SK-N-SH (cell line): ENCODE measurements at regions not wholly inside any gene's neighbourhood (a gene's known extent, or its start where the extent isn't known, plus 50 kb on each side); places are given as distances from the start of the nearest gene placed in this dataset.

Source experiments
- CTCF ChIA-PET: fragments of 300-600, 350-600 bp; formaldehyde crosslinking; extraction: SDS; loops from one replicate; lab custom pipeline; 2021; lab: Yijun Ruan, JAX
- POLR2A ChIA-PET: fragments of 350-600 bp; sonication (Branson Sonifier 250); formaldehyde crosslinking; extraction: SDS; loops from one replicate; lab custom pipeline; 2020; ENCODE audit warnings: antibody characterized with exemption, inconsistent platforms; lab: Yijun Ruan, JAX
- DNase-seq: peaks from one replicate; pipeline ENCODE4 v3.0.0; 2012
- H2AFZ ChIP-seq: fragments of 200-600 bp; sonication (generic); 2 replicates; pipeline ENCODE4 v1.8.1; 2016; ENCODE audit warnings: antibody characterized with exemption, mild to moderate bottlenecking, low read depth
- H3F3A ChIP-seq: fragments of 200-600 bp; sonication (generic); replicated peaks from 2 replicates; pipeline ENCODE3; 2016; ENCODE audit warnings: antibody characterized with exemption, mild to moderate bottlenecking; ENCODE audit not compliant: insufficient read depth
- H3K27ac ChIP-seq, 2 experiments: fragments of 200-500 bp in 1 of 2; fragments of 200-600 bp in 1 of 2; sonication (Bioruptor generic) in 1 of 2; sonication (generic), shearing (Covaris generic) in 1 of 2; 2 replicates each; pipeline versions ENCODE4 v1.5.1 to v1.6.1; 2014 to 2016; ENCODE audit warnings: low read depth in 2 of 2, inconsistent platforms in 1 of 2, low read length in 1 of 2, mild to moderate bottlenecking in 1 of 2, mixed read lengths in 1 of 2
- H3K27me3 ChIP-seq: fragments of 200-600 bp; sonication (generic), shearing (Covaris generic); 2 replicates; pipeline ENCODE4 v1.6.1; 2016; ENCODE audit warnings: mixed run types; ENCODE audit not compliant: insufficient read depth
- H3K36me3 ChIP-seq, 2 experiments: fragments of 200-500 bp in 1 of 2; fragments of 200-600 bp in 1 of 2; sonication (Bioruptor generic) in 1 of 2; sonication (generic) in 1 of 2; replicated peaks in 1 of 2; 2 replicates each; pipeline versions ENCODE3 to v1.5.1; 2014 to 2016; ENCODE audit warnings: low read length in 1 of 2, mild to moderate bottlenecking in 1 of 2; ENCODE audit not compliant: insufficient read depth in 2 of 2, control insufficient read depth in 1 of 2
- H3K4me1 ChIP-seq, 2 experiments: fragments of 200-500 bp in 1 of 2; fragments of 200-600 bp in 1 of 2; sonication (Bioruptor generic) in 1 of 2; sonication (generic), shearing (Covaris generic) in 1 of 2; 2 replicates each; pipeline versions ENCODE4 v1.5.1 to v1.6.1; 2014 to 2016; ENCODE audit warnings: low read depth in 1 of 2, low read length in 1 of 2, mixed run types in 1 of 2; ENCODE audit not compliant: insufficient read depth in 2 of 2, control insufficient read depth in 1 of 2
- H3K4me2 ChIP-seq: fragments of 200-600 bp; sonication (generic), shearing (Covaris generic); 2 replicates; pipeline ENCODE4 v1.6.1; 2017; ENCODE audit warnings: mixed run types
- H3K4me3 ChIP-seq, 2 experiments: fragments of 200-500 bp in 1 of 2; fragments of 200-600 bp in 1 of 2; sonication (Bioruptor generic) in 1 of 2; sonication (generic), shearing (Covaris generic) in 1 of 2; 2 replicates each; pipeline versions ENCODE4 v1.5.1 to v1.8.1; 2014 to 2016; ENCODE audit warnings: low read depth in 2 of 2, inconsistent platforms in 1 of 2, low read length in 1 of 2, mild to moderate bottlenecking in 1 of 2, mixed read lengths in 1 of 2, moderate library complexity in 1 of 2
- H3K79me2 ChIP-seq: fragments of 200-600 bp; sonication (generic); 2 replicates; pipeline ENCODE4 v1.8.1; 2017; ENCODE audit warnings: mild to moderate bottlenecking; ENCODE audit not compliant: insufficient read depth
- H3K9ac ChIP-seq: fragments of 200-600 bp; sonication (generic); 2 replicates; pipeline ENCODE4 v1.6.1; 2017; ENCODE audit warnings: mixed run types
- H3K9me2 ChIP-seq: fragments of 200-600 bp; sonication (generic); 2 replicates; pipeline ENCODE4 v1.6.1; 2017; ENCODE audit warnings: mixed run types
- H3K9me3 ChIP-seq: fragments of 200-600 bp; sonication (generic); 2 replicates; pipeline ENCODE4 v1.6.1; 2017; ENCODE audit warnings: mixed run types, mild to moderate bottlenecking, moderate library complexity
- H4K20me1 ChIP-seq: fragments of 200-600 bp; sonication (generic); 2 replicates; pipeline ENCODE4 v1.6.1; 2017; ENCODE audit warnings: mild to moderate bottlenecking, mixed run types; ENCODE audit not compliant: insufficient read depth
- CHD2 ChIP-seq: fragments of 150-350 bp; IDR thresholded peaks from 2 replicates; pipeline ENCODE4 v1.6.1; 2018; ENCODE audit warnings: low read length; ENCODE audit not compliant: partially characterized antibody
- EP300 ChIP-seq, 2 experiments: IDR thresholded peaks; 2 replicates each; pipeline versions ENCODE4 v1.4.0 to v1.6.1; 2012; ENCODE audit warnings: borderline replicate concordance in 1 of 2, low read depth in 1 of 2, low read length in 1 of 2
- EZH2phosphoT487 ChIP-seq: fragments of 200-600 bp; sonication (generic); IDR thresholded peaks from 2 replicates; pipeline ENCODE4 v1.6.1; 2017; ENCODE audit warnings: low read depth, mixed run types, mild to moderate bottlenecking, antibody characterized with exemption, moderate library complexity, borderline replicate concordance
- FOXM1 ChIP-seq: IDR thresholded peaks from 2 replicates; pipeline ENCODE4 v1.4.0; 2012; ENCODE audit warnings: low read depth, mild to moderate bottlenecking
- GATA2 ChIP-seq: sonication (generic); formaldehyde crosslinking; IDR thresholded peaks from 2 replicates; pipeline ENCODE4 v1.5.0; 2020; ENCODE audit warnings: mild to moderate bottlenecking, missing genetic modification reagents
- JUND ChIP-seq: IDR thresholded peaks from 2 replicates; pipeline ENCODE4 v1.4.0; 2012
- MXI1 ChIP-seq: IDR thresholded peaks from 2 replicates; pipeline ENCODE4 v1.6.1; 2012; ENCODE audit warnings: mild to moderate bottlenecking, low read depth, low read length, improper control_type of control experiment
- NRF1 ChIP-seq: IDR thresholded peaks from 2 replicates; pipeline ENCODE4 v1.6.1; 2012; ENCODE audit warnings: low read depth, mild to moderate bottlenecking, low read length
- RXRA ChIP-seq: IDR thresholded peaks from 2 replicates; pipeline ENCODE4 v1.4.0; 2012; ENCODE audit warnings: low read depth, mild to moderate bottlenecking, borderline replicate concordance
- SMC3 ChIP-seq: IDR thresholded peaks from 2 replicates; pipeline ENCODE4 v1.6.1; 2012; ENCODE audit warnings: low read depth, low read length, improper control_type of control experiment
- TAF1 ChIP-seq: IDR thresholded peaks from 2 replicates; pipeline ENCODE4 v1.6.1; 2012; ENCODE audit warnings: low read depth, mild to moderate bottlenecking, low read length, moderate library complexity, borderline replicate concordance
- TCF12 ChIP-seq: IDR thresholded peaks from 2 replicates; pipeline ENCODE4 v1.4.0; 2012
- TEAD4 ChIP-seq: IDR thresholded peaks from 2 replicates; pipeline ENCODE4 v1.4.0; 2012; ENCODE audit warnings: mild to moderate bottlenecking, borderline replicate concordance; ENCODE audit not compliant: insufficient read depth
- YY1 ChIP-seq: IDR thresholded peaks from 2 replicates; pipeline ENCODE4 v1.4.0; 2012; ENCODE audit warnings: low read depth, mild to moderate bottlenecking
- WGBS: methylation state at CpG from one replicate; pipeline ENCODE4 v1.1.6; 2017; ENCODE audit warnings: low lambda C conversion rate; 5-methylcytosine and 5-hydroxymethylcytosine counted together
- TF ChIP-seq, protein P1 (sequence below): fragments of 200-600 bp; sonication (generic); IDR thresholded peaks from 2 replicates; pipeline ENCODE4 v1.6.1; 2017; ENCODE audit warnings: antibody characterized with exemption, mild to moderate bottlenecking, moderate library complexity
- TF ChIP-seq, protein P2 (sequence below): IDR thresholded peaks from 2 replicates; pipeline ENCODE4 v1.4.0; 2012; ENCODE audit warnings: low read depth
- TF ChIP-seq, protein P3 (sequence below): IDR thresholded peaks from 2 replicates; pipeline ENCODE4 v1.6.1; 2012; ENCODE audit warnings: mild to moderate bottlenecking, low read depth, low read length, moderate library complexity
- TF ChIP-seq, protein P4 (sequence below): IDR thresholded peaks from 2 replicates; pipeline ENCODE4; 2012
- TF ChIP-seq, protein P5 (sequence below): IDR thresholded peaks from 2 replicates; pipeline ENCODE4 v1.4.0; 2012; ENCODE audit warnings: low read depth, borderline replicate concordance

DNA sequence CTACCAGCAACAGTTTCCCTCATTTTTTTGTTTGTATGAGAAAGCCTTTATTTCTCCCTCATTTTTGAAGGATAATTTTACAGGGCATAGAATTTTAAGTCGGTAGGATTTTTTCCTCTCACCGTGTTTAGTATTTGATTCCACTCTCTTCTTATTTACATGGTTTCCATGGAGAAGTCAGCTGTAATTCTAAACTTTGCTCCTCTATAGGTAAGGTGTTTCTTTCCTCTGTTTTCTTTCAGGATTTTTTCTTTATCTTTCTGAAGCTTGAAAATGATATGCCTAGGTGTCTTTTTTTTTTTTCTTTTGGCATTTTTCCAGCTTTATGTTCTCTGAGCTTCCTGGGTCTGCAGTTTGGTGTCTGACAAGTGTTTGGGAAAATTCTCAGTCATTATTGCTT is 75.6 kb upstream of the ETV6 start:
- ChIA-PET CTCF (interaction anchor here (1.1 kb wide), 1 partner anchor 459 kb away, joined by 5 read pairs; no protein-coding TSS in a partner anchor), POLR2A (no interaction called here)
- H3K27me3 ChIP-seq, result no peaks in the 10 kb centered on the region; the same call in 1 of the 2 replicates
- no peaks in the 10 kb centered on the region for H3K79me2 ChIP-seq
- H3K36me3 ChIP-seq, result no peaks in the 10 kb centered on the region
- WGBS, result 30% methylated on average over 2 of the region's 2 CpGs
- H3K4me2 ChIP-seq, result no peak overlapping the region
- no peak overlapping the region for H3K27ac ChIP-seq
- H3K9ac ChIP-seq, result no peak overlapping the region
- no peaks in the 10 kb centered on the region for H3F3A ChIP-seq
- 0 out of 2 replicates have a peak, but pooled peaks cover 8% of the 10 kb centered on the region for H3K9me3 ChIP-seq
- H3K4me1 ChIP-seq, result no peaks in the 10 kb centered on the region
- no peak overlapping the region for H2AFZ ChIP-seq
- TF ChIP-seq MXI1 (no peak), RXRA (no peak), SMC3 (no peak), EZH2phosphoT487 (no peak), GATA2 (no peak), TCF12 (no peak), CHD2 (no peak), TAF1 (no peak), TEAD4 (no peak), NRF1 (no peak), EP300 (IDR thresholded peaks at IDR 0.05; ENCODE audit: borderline replicate concordance in 1 of 2, low read depth in 1 of 2, low read length in 1 of 2) (no peak), JUND (no peak), FOXM1 (no peak)
- TF ChIP-seq, protein P1, sequence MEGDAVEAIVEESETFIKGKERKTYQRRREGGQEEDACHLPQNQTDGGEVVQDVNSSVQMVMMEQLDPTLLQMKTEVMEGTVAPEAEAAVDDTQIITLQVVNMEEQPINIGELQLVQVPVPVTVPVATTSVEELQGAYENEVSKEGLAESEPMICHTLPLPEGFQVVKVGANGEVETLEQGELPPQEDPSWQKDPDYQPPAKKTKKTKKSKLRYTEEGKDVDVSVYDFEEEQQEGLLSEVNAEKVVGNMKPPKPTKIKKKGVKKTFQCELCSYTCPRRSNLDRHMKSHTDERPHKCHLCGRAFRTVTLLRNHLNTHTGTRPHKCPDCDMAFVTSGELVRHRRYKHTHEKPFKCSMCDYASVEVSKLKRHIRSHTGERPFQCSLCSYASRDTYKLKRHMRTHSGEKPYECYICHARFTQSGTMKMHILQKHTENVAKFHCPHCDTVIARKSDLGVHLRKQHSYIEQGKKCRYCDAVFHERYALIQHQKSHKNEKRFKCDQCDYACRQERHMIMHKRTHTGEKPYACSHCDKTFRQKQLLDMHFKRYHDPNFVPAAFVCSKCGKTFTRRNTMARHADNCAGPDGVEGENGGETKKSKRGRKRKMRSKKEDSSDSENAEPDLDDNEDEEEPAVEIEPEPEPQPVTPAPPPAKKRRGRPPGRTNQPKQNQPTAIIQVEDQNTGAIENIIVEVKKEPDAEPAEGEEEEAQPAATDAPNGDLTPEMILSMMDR, result no peak
- TF ChIP-seq, protein P2, sequence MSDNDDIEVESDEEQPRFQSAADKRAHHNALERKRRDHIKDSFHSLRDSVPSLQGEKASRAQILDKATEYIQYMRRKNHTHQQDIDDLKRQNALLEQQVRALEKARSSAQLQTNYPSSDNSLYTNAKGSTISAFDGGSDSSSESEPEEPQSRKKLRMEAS, result no peak
- DNase-seq, result no peak
- H4K20me1 ChIP-seq, result no peaks in the 10 kb centered on the region
- H3K9me2 ChIP-seq, result no peaks in the 10 kb centered on the region
- no peak overlapping the region for H3K4me3 ChIP-seq

DNA sequence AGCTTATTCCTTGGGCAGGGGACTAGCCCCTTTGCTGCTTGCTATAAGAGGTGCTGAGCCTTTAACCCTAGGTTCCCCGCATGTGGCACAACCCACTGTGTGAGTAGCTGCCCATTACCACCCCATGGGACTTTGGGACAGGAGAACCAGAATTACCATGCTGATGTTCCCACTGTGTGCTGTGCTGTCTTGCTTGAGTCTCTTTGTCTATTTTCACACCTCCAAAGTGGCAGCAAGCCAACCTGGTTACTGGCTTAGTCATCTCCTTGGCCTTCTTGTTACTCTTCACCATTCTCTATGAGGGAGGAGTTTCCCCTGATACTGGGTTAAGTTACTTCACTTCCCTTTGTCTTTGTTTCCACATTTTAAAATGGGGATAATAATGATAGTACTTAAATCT is 73.4 kb upstream of the ETV6 start:
- H3K9me2 ChIP-seq, result no peaks in the 10 kb centered on the region
- no peaks in the 10 kb centered on the region for H3K27me3 ChIP-seq
- no peak overlapping the region for H3K4me2 ChIP-seq
- H3K9ac ChIP-seq, result no peak overlapping the region
- H3K4me1 ChIP-seq, result peaks cover 0 to 13% of the 10 kb centered on the region in 2 experiments; a peak in 1 of 4 replicates
- no CpG with 5 or more reads among the region's 1 CpG for WGBS
- no peak for DNase-seq
- TF ChIP-seq, protein P3, sequence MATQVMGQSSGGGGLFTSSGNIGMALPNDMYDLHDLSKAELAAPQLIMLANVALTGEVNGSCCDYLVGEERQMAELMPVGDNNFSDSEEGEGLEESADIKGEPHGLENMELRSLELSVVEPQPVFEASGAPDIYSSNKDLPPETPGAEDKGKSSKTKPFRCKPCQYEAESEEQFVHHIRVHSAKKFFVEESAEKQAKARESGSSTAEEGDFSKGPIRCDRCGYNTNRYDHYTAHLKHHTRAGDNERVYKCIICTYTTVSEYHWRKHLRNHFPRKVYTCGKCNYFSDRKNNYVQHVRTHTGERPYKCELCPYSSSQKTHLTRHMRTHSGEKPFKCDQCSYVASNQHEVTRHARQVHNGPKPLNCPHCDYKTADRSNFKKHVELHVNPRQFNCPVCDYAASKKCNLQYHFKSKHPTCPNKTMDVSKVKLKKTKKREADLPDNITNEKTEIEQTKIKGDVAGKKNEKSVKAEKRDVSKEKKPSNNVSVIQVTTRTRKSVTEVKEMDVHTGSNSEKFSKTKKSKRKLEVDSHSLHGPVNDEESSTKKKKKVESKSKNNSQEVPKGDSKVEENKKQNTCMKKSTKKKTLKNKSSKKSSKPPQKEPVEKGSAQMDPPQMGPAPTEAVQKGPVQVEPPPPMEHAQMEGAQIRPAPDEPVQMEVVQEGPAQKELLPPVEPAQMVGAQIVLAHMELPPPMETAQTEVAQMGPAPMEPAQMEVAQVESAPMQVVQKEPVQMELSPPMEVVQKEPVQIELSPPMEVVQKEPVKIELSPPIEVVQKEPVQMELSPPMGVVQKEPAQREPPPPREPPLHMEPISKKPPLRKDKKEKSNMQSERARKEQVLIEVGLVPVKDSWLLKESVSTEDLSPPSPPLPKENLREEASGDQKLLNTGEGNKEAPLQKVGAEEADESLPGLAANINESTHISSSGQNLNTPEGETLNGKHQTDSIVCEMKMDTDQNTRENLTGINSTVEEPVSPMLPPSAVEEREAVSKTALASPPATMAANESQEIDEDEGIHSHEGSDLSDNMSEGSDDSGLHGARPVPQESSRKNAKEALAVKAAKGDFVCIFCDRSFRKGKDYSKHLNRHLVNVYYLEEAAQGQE, result no peak
- TF ChIP-seq, protein P4, sequence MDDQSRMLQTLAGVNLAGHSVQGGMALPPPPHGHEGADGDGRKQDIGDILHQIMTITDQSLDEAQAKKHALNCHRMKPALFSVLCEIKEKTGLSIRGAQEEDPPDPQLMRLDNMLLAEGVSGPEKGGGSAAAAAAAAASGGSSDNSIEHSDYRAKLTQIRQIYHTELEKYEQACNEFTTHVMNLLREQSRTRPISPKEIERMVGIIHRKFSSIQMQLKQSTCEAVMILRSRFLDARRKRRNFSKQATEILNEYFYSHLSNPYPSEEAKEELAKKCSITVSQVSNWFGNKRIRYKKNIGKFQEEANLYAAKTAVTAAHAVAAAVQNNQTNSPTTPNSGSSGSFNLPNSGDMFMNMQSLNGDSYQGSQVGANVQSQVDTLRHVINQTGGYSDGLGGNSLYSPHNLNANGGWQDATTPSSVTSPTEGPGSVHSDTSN, result no peak
- TF ChIP-seq, protein P5, sequence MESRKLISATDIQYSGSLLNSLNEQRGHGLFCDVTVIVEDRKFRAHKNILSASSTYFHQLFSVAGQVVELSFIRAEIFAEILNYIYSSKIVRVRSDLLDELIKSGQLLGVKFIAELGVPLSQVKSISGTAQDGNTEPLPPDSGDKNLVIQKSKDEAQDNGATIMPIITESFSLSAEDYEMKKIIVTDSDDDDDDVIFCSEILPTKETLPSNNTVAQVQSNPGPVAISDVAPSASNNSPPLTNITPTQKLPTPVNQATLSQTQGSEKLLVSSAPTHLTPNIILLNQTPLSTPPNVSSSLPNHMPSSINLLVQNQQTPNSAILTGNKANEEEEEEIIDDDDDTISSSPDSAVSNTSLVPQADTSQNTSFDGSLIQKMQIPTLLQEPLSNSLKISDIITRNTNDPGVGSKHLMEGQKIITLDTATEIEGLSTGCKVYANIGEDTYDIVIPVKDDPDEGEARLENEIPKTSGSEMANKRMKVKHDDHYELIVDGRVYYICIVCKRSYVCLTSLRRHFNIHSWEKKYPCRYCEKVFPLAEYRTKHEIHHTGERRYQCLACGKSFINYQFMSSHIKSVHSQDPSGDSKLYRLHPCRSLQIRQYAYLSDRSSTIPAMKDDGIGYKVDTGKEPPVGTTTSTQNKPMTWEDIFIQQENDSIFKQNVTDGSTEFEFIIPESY, result no peak
- no peak for TF ChIP-seq YY1
- no peak for TF ChIP-seq GATA2
- H3K36me3 ChIP-seq, result no peaks in the 10 kb centered on the region
- POLR2A ChIA-PET, result no interaction called here
- 0 out of 2 replicates have a peak, but pooled peaks cover 8% of the 10 kb centered on the region for H3K9me3 ChIP-seq
- H3K79me2 ChIP-seq, result no peaks in the 10 kb centered on the region
- H2AFZ ChIP-seq, result no peak overlapping the region
- H3K27ac ChIP-seq, result no peak overlapping the region
- no peaks in the 10 kb centered on the region for H3F3A ChIP-seq
- CTCF ChIA-PET, result interaction anchor here (1.6 kb wide), 1 partner anchor 458 kb away, joined by 7 read pairs; no protein-coding TSS in a partner anchor
- no peak overlapping the region for H3K4me3 ChIP-seq
- H4K20me1 ChIP-seq, result no peaks in the 10 kb centered on the region
